Cardiac fibroblast (primary cell): ENCODE measurements at regions not wholly inside any gene's neighbourhood (a gene's known extent, or its start where the extent isn't known, plus 50 kb on each side); places are given as distances from the start of the nearest gene placed in this dataset.

ENCODE experiments used
- DNase-seq, 2 donors: peaks; one replicate each; pipeline versions ENCODE4 v3.0.0 to v3.0.0-alpha.2; 2010; ENCODE audit warnings: low read depth in 2 of 2
- H3K4me3 ChIP-seq, 2 donors: replicated peaks in 1 of 2; 1 replicate in 1 of 2; 2 replicates in 1 of 2; pipeline ENCODE4 v1.5.1; 2011; ENCODE audit warnings: low read depth in 2 of 2, low read length in 2 of 2, mild to moderate bottlenecking in 2 of 2, moderate library complexity in 1 of 2
- CTCF ChIP-seq: IDR thresholded peaks from one replicate; pipeline ENCODE4 v1.5.1; 2011; ENCODE audit warnings: low read depth, mild to moderate bottlenecking, low read length, inconsistent platforms

DNA sequence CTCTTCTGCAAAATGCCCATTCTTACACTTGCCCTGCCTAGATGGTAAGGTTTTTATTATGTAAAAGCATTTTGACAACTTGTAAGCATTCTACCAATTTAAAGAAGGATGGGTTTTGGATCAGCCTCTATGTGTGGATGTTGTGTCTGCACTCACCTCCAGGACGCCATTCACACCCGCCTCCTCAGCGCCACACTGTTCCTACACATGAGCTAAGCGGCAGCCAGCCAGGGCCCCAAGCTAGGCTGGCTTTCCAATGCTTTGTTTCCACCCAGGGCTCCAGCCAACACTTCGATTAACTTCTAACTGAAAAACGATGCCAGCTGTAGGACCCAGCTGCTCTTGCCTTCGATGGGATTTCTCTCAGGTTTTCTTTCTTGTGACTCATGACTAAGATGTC, 73.3 kb upstream of the FZD7 start:
- DNase-seq: no peak
- H3K4me3 ChIP-seq: no peak overlapping the region

GRCh38 chr2:201961401-201961800, 72.3 kb upstream of the FZD7 start:
- DNase-seq: no peak
- TF ChIP-seq CTCF: no peak
- H3K4me3 ChIP-seq: no peak overlapping the region

More for the DNA sequence above, 73.3 kb upstream of the FZD7 start:
- no peak for TF ChIP-seq CTCF

GRCh38 chr2:201962774-201963562, 70.7 kb upstream of the FZD7 start:
- H3K4me3 ChIP-seq: no peak overlapping the region
- no peak for DNase-seq
- no peak for TF ChIP-seq CTCF

GRCh38 chr2:201964011-201964410, 69.6 kb upstream of the FZD7 start:
- no peak for TF ChIP-seq CTCF
- DNase-seq: no peak
- H3K4me3 ChIP-seq: no peak overlapping the region

GRCh38 chr2:201964631-201965206, 68.9 kb upstream of the FZD7 start:
- DNase-seq: peak in 1 of 2 donors; percentile 30
- no peak overlapping the region for H3K4me3 ChIP-seq
- no peak for TF ChIP-seq CTCF

- TF ChIP-seq CTCF: no peak
- DNase-seq: no peak
- H3K4me3 ChIP-seq: no peak overlapping the region
Measured at GRCh38 chr2:201965550-201965949, 68.1 kb upstream of the FZD7 start.
